ENCODE measurements at regions not wholly inside any gene's neighbourhood (a gene's known extent, or its start where the extent isn't known, plus 50 kb on each side); places are given as distances from the start of the nearest gene placed in this dataset.

DNA sequence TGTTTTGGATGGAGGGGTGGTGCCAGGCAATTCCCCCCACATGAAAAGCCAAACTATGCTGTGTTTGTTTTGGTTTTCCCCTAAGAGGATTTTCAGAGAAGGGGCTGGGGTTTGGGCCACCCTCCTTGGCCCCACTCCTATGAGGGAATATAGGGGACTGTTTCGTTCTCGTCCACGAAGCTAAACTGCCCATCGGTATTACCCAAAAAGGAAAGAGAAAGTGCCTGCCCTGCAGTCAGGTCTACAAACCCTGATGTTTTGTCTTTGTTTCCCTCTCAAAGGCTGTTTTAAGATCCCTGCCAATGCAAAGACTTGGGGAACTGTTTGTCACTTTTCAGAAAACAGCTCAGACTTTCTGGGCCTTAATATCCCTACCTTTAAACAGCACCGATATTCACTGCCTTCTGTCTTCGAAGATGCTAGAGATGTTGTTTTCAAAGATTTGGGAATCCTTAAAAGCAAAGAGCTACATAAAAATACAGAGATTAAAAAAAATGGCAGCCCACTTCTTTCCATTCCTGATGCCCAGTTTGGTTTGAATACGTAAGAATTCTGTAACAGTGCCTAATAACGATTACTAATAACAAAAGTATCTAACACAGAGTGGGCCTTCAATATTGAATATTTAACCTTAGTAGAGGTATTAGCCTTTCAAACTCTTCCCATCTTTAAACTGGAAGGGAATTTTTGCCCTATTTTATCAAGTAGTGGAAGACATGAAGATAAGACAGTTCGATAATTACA, 518.4 kb downstream of the MED13L start:
- H3K9me3 ChIP-seq: no peaks in the 10 kb centered on the region
- no peaks in the 10 kb centered on the region for H3K36me3 ChIP-seq
- H3K4me1 ChIP-seq: no peaks in the 10 kb centered on the region
- H3K27ac ChIP-seq: no peak overlapping the region
- H3K4me3 ChIP-seq: no peak overlapping the region
- H3K27me3 ChIP-seq: peaks cover 52% of the 10 kb centered on the region
- DNase-seq: no peak
- TF ChIP-seq, protein P1, sequence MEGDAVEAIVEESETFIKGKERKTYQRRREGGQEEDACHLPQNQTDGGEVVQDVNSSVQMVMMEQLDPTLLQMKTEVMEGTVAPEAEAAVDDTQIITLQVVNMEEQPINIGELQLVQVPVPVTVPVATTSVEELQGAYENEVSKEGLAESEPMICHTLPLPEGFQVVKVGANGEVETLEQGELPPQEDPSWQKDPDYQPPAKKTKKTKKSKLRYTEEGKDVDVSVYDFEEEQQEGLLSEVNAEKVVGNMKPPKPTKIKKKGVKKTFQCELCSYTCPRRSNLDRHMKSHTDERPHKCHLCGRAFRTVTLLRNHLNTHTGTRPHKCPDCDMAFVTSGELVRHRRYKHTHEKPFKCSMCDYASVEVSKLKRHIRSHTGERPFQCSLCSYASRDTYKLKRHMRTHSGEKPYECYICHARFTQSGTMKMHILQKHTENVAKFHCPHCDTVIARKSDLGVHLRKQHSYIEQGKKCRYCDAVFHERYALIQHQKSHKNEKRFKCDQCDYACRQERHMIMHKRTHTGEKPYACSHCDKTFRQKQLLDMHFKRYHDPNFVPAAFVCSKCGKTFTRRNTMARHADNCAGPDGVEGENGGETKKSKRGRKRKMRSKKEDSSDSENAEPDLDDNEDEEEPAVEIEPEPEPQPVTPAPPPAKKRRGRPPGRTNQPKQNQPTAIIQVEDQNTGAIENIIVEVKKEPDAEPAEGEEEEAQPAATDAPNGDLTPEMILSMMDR (IDR thresholded peaks at IDR 0.05): no peak
- no peak for TF ChIP-seq EP300 (IDR thresholded peaks at IDR 0.05; ENCODE audit: low read depth)
- no peak for TF ChIP-seq POLR2AphosphoS5 (IDR thresholded peaks at IDR 0.05)
- no peak for TF ChIP-seq POLR2A (IDR thresholded peaks at IDR 0.05)
- in situ Hi-C loops (cut with MboI; ENCODE audit: low pct_ligation_motif_present in 1 of 4, low pct_unique_long_range_greater_than_20kb in 1 of 4, low sequenced_read_pairs in 3 of 4): loop anchor here in 2 of 4 donors (10.0 kb wide), 1 partner anchor 1094 kb away; no protein-coding TSS in a partner anchor
- intact Hi-C loops (cut with DNase I; ENCODE audit: low total_unique reads): no loop called here
- 85 to 93% methylated on average over 7 to 9 of the region's 9 CpGs for WGBS, 2 donors (ENCODE audit: low coverage in 1 of 2)

DNA sequence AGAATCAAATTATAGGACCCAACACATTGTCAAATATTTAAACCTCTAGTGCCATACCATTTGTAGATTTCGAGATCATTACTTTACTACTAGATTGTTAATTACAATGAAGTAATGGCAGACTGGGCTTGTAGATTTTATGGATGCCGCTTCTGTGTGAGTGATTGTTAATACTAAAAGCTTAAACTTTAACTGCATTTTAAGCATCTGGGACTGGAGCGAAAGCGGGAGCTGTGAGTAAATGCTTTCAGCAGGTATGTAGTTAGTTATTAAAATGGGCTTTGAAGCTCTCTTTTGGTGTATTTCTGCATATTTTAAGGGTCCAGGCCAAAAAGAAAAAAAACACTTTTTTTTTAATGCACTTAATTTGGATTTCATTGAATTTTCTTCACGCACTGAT, 519.3 kb downstream of the MED13L start:
- intact Hi-C loops (cut with DNase I; ENCODE audit: low total_unique reads) (no loop called here), in situ Hi-C loops (cut with MboI; ENCODE audit: low pct_ligation_motif_present in 1 of 4, low pct_unique_long_range_greater_than_20kb in 1 of 4, low sequenced_read_pairs in 3 of 4) (loop anchor here in 2 of 4 donors (10.0 kb wide), 1 partner anchor 1093 kb away; no protein-coding TSS in a partner anchor)
- Histone ChIP-seq H3K4me3 (no peak overlapping the region), H3K9me3 (no peaks in the 10 kb centered on the region), H3K36me3 (no peaks in the 10 kb centered on the region), H3K4me1 (no peaks in the 10 kb centered on the region), H3K27me3 (peaks cover 59% of the 10 kb centered on the region), H3K27ac (no peak overlapping the region)
- TF ChIP-seq POLR2AphosphoS5 (IDR thresholded peaks at IDR 0.05) (no peak), POLR2A (IDR thresholded peaks at IDR 0.05) (no peak), EP300 (IDR thresholded peaks at IDR 0.05; ENCODE audit: low read depth) (no peak)
- TF ChIP-seq, protein P1 (IDR thresholded peaks at IDR 0.05): no peak
- DNase-seq: no peak
- WGBS, 2 donors (ENCODE audit: low coverage in 1 of 2): 74 to 82% methylated on average over 5 of the region's 5 CpGs

DNA sequence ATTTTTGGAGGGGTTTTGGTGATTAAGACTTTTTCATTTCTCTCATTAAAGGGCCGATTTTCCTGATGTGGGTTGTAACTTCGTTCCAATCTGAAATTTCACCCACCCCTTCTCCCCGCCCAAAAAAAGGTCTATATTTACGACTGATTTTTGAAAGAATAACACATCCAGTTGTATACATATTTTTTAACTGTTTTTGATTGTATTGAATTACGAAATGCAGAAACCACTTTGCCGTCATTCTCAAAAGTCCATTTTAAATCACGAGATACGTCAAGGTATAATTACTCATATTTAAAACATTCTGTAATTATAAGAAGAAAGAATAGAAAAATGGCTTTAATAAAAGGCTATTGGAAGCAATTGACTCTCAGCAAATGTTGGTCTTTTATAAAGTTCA, 520.7 kb downstream of the MED13L start:
- H3K27ac ChIP-seq: no peak overlapping the region
- H3K36me3 ChIP-seq: no peaks in the 10 kb centered on the region
- no peaks in the 10 kb centered on the region for H3K4me1 ChIP-seq
- peaks cover 54% of the 10 kb centered on the region for H3K27me3 ChIP-seq
- H3K4me3 ChIP-seq: no peak overlapping the region
- in situ Hi-C loops (cut with MboI; ENCODE audit: low pct_ligation_motif_present in 1 of 4, low pct_unique_long_range_greater_than_20kb in 1 of 4, low sequenced_read_pairs in 3 of 4): loop anchor here in 2 of 4 donors (10.0 kb wide), 1 partner anchor 1092 kb away; no protein-coding TSS in a partner anchor
- TF ChIP-seq POLR2AphosphoS5 (IDR thresholded peaks at IDR 0.05) (no peak), POLR2A (IDR thresholded peaks at IDR 0.05) (no peak), EP300 (IDR thresholded peaks at IDR 0.05; ENCODE audit: low read depth) (no peak)
- TF ChIP-seq, protein P1 (IDR thresholded peaks at IDR 0.05): no peak
- no peak for DNase-seq
- 80 to 86% methylated on average over 8 of the region's 8 CpGs for WGBS, 2 donors (ENCODE audit: low coverage in 1 of 2)
- no peaks in the 10 kb centered on the region for H3K9me3 ChIP-seq
- intact Hi-C loops (cut with DNase I; ENCODE audit: low total_unique reads): no loop called here

DNA sequence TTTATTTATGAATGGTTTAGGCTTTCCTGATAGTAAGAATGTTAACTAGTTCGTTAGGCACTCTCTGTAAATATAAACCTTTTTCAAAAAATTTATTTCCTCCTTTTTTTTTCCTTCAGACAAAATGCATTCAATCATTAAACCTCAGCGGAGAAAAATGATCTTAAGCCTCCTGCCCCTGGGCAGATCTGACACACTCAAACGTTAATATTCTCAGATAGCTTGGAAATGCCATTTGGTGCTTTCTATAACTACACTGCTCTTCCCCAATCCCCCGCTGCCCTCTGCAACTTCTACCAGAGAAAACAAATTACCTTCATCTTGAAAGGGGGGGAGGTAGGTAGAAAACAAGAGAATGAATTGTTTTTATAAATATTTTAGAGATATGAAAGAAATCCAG, 521.2 kb downstream of the MED13L start:
- Histone ChIP-seq H3K9me3 (no peaks in the 10 kb centered on the region), H3K27me3 (peaks cover 54% of the 10 kb centered on the region), H3K4me3 (no peak overlapping the region), H3K36me3 (no peaks in the 10 kb centered on the region), H3K4me1 (no peaks in the 10 kb centered on the region), H3K27ac (no peak overlapping the region)
- intact Hi-C loops (cut with DNase I; ENCODE audit: low total_unique reads): no loop called here
- in situ Hi-C loops (cut with MboI; ENCODE audit: low pct_ligation_motif_present in 1 of 4, low pct_unique_long_range_greater_than_20kb in 1 of 4, low sequenced_read_pairs in 3 of 4): loop anchor here in 2 of 4 donors (10.0 kb wide), 1 partner anchor 1091 kb away; no protein-coding TSS in a partner anchor
- 58 to 68% methylated on average over 4 of the region's 4 CpGs for WGBS, 2 donors (ENCODE audit: low coverage in 1 of 2)
- TF ChIP-seq EP300 (IDR thresholded peaks at IDR 0.05; ENCODE audit: low read depth) (no peak), POLR2A (IDR thresholded peaks at IDR 0.05) (no peak), POLR2AphosphoS5 (IDR thresholded peaks at IDR 0.05) (no peak)
- TF ChIP-seq, protein P1 (IDR thresholded peaks at IDR 0.05): no peak
- no peak for DNase-seq
